ENCODE measurements at regions not wholly inside any gene's neighbourhood (a gene's known extent, or its start where the extent isn't known, plus 50 kb on each side); places are given as distances from the start of the nearest gene placed in this dataset.

- no peak overlapping the region for H3K27ac ChIP-seq
- no peak for TF ChIP-seq CTCF (IDR thresholded peaks at IDR 0.05)
- no peaks in the 10 kb centered on the region for H3K27me3 ChIP-seq (ENCODE audit: insufficient read depth in 3 of 3, low read length in 2 of 3)
- H3K36me3 ChIP-seq (ENCODE audit: insufficient read depth in 1 of 2, low read depth in 1 of 2) = no peaks in the 10 kb centered on the region
- H3K9me3 ChIP-seq = no peaks in the 10 kb centered on the region
- WGBS, 3 donors = 27 to 47% (median 33%) methylated on average over 1 of the region's 1 CpG
- H3K4me3 ChIP-seq = no peak overlapping the region
- no peaks in the 10 kb centered on the region for H3K4me1 ChIP-seq
- DNase-seq = no peak
- no peak for ATAC-seq
- intact Hi-C loops (cut with DNase I) = no loop called here
Measured at GRCh38 chr9:100639854-100640253, 62.0 kb downstream of the CAVIN4 start.

- no peak for TF ChIP-seq CTCF (IDR thresholded peaks at IDR 0.05)
- intact Hi-C loops (cut with DNase I) = no loop called here
- no peaks in the 10 kb centered on the region for H3K4me1 ChIP-seq
- WGBS, 3 donors = 75 to 84% (median 75%) methylated on average over 5 of the region's 5 CpGs
- DNase-seq = no peak
- no peak for ATAC-seq
- no peaks in the 10 kb centered on the region for H3K36me3 ChIP-seq (ENCODE audit: insufficient read depth in 1 of 2, low read depth in 1 of 2)
- H3K27ac ChIP-seq = no peak overlapping the region
- H3K4me3 ChIP-seq = no peak overlapping the region
- H3K9me3 ChIP-seq = no peaks in the 10 kb centered on the region
- no peaks in the 10 kb centered on the region for H3K27me3 ChIP-seq (ENCODE audit: insufficient read depth in 3 of 3, low read length in 2 of 3)
Measured at GRCh38 chr9:100640447-100641050, 62.7 kb downstream of the CAVIN4 start.

- Histone ChIP-seq H3K36me3 (ENCODE audit: insufficient read depth in 1 of 2, low read depth in 1 of 2) (no peaks in the 10 kb centered on the region), H3K9me3 (no peaks in the 10 kb centered on the region), H3K4me3 (no peak overlapping the region), H3K4me1 (no peaks in the 10 kb centered on the region), H3K27me3 (ENCODE audit: insufficient read depth in 3 of 3, low read length in 2 of 3) (no peaks in the 10 kb centered on the region), H3K27ac (no peak overlapping the region)
- TF ChIP-seq CTCF (IDR thresholded peaks at IDR 0.05) = no peak
- DNase-seq (no peak), ATAC-seq (no peak)
- intact Hi-C loops (cut with DNase I) = no loop called here
- WGBS, 3 donors = 84 to 96% (median 90%) methylated on average over 2 of the region's 2 CpGs
Measured at GRCh38 chr9:100641166-100641565, 63.3 kb downstream of the CAVIN4 start.

- no peak for TF ChIP-seq CTCF (IDR thresholded peaks at IDR 0.05)
- no peak for DNase-seq
- no peak for ATAC-seq
- Histone ChIP-seq H3K27me3 (ENCODE audit: insufficient read depth in 3 of 3, low read length in 2 of 3) (no peaks in the 10 kb centered on the region), H3K36me3 (ENCODE audit: insufficient read depth in 1 of 2, low read depth in 1 of 2) (no peaks in the 10 kb centered on the region), H3K9me3 (no peaks in the 10 kb centered on the region), H3K27ac (no peak overlapping the region), H3K4me3 (no peak overlapping the region), H3K4me1 (no peaks in the 10 kb centered on the region)
- WGBS, 3 donors = 84 to 90% (median 85%) methylated on average over 4 of the region's 4 CpGs
- intact Hi-C loops (cut with DNase I) = no loop called here
Measured at GRCh38 chr9:100652850-100653249, 75.0 kb downstream of the CAVIN4 start.
